EH (cell line): ENCODE measurements at regions not wholly inside any gene's neighbourhood (a gene's known extent, or its start where the extent isn't known, plus 50 kb on each side); places are given as distances from the start of the nearest gene placed in this dataset.

ENCODE experiments used
- DNase-seq: peaks from one replicate; pipeline ENCODE4 v3.0.0-alpha.2; 2015; ENCODE audit warnings: low read depth

DNA sequence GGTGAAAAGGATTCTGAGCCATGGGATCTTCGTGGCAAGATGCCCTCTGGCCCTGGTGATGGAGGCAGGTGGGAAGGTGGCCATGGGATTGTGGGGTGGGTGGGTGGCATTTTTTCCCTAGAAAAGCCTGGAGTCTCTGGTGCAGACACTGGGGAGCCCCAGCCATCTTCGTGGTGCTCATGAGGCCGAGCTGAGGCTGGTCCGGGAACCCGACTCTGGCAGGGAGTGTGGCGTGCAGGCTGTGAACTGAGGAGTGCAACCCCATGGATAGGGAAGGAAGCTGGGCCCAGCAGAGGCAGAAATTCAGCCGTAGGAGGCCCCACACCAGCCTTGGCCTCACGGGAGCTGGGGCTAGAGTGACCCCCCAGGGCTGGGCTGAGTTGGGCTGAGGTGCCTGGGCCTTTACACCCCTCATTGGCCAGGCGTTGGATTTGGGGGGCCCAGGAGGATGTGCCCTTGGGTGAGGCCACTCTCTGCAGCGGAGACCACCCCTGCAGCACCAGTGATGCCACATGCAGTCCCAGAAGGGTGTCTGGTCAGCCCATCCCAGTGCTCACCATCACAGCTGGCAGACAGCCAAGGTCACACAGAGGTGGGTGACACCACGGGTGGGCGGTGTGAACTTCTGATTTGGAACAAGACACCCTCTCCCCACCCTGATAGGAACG is 115.6 kb upstream of the HDAC4 start:
- no peak for DNase-seq

DNA sequence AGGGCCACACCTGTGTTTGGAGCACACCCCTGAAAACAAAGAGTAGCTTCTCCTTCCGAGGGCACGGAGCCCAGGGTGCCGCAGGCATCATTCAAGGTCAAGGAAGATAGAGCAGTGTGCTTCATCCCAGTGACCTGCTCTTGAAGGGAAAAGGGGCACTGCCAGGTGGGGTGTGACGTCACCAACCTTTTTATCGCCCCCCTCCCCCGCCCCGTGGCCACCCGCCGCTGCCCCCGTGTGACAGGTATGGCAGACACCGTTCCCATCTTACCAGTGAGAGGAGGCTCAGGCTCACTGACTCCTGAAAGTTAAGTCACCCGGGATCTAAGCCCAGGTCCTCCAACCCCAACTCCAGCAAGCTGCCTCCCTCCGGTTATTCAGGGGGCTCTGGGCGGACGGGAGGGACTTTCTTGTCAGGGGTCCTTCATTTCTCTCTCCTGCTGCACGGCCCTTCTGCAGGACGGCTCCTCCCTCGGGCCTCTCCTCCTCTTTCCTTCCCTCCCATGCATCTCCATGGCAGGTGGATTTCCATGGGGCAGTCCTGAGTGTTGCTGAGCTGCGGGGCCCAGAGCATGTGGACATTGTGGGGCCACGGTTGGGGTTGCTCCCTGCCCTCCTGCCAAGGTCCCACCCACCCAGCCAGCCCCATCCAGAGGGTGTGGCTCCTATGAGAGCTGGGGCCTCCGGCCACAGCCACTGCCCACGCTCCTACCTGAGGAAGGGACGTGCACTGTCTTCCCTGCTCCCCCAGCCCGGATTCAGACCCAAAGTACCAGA is 114.1 kb upstream of the HDAC4 start:
- DNase-seq = no peak

- no peak for DNase-seq
Measured at GRCh38 chr2:239512054-239512453, 111.2 kb upstream of the HDAC4 start.

DNA sequence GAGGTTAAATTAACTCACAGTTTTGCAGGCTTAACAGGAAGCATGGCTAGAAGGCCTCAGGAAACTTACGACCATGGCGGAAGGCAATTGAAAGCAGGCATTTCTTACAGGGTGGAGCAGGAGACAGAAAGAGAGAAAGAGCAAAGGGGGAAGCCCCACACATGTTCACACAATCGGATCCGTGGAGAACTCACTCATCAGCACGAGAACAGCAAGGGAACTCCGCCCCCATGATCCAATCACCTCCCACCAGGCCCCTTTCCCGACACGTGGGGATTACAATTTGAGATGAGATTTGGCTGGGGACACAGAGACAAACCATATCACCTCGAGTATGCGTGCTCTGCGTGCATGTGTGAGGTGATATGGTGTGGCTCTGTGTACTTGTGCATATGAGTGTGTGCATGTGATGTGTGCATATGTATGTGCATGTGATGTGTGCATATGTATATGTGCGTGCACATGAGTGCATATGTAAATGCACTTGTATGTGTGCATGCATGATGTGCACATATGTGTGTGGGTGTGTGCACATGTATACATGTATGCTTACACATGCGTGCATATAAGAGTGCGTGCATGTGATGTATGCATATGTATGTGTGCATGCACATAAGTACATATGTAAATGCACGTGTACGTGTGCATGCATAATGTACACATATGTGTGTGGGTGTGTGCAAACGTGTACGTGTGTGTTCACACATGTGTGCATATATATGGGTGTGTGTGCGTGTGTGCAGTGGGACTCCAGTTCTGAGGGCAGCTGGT is 108.7 kb upstream of the HDAC4 start:
- no peak for DNase-seq

DNA sequence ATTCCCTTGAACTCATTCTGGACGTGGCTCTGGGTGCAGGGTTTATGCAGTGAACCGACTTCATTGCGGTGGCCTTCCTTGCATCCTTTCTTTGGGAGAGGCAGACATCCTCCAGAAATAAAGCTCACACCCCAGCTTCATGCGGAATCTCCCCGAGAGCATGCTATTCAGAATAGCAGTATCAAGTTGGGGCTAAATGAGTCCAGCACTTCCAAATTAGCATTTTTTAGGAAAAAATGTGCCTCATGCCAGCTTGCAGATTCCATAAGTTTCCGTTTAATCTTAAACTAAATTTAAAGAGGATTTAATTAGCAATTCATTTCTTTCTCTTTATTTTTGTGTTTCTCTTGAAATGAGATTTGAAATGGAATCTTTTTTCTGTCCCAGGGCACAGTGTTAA is 107.4 kb upstream of the HDAC4 start:
- no peak for DNase-seq

DNA sequence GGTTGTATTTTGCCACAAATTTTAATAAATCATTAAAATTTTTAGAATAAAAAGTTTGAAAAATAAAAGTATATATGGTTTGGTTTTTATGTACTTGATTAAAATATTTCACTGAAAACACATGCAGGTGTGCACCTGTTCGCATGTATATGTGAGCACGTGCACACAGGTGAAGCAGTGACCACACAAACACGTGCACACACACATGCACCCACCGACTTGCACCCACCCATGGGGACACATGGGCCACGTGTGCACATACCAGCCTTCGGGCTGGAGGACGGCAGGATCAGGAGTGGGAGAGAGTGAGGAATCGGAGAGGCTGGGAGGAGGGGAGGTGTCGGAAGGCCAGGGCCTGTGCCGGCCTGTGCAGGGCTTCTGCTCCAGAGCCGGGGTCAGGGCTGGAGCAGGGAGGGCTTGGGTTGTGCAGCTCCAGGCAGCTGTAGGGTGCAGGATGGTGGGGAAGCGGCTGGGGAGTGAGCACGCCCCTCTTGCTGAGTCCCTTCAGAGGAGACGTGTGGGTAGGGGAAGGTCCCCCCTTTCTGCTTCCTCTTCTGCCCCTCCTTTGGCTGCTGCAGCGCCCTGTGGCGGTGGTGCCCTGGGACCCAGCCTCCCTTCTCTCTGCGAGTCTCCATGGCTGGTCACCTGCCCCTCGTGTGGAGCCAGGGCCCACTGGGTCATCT is 106.9 kb upstream of the HDAC4 start:
- DNase-seq = no peak

DNA sequence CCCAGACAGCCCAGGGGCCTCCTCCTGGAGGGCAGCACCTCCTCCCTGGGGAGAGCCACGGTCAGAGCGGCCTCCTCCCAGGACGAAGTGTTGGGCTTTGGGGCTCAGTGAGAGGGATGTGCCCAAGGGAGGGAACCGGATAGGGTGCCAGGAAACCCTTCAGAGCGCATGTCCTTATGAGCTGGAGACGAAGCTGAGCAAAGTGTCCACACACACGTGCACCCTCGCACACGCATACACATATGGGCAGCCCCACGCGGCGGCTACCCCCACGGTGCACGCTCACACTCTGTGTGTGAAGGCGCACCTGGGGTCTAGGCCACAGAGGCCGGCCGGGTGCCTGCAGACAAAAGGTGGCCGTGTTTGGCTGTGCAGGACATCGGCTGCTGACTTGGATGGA is 106.1 kb upstream of the HDAC4 start:
- DNase-seq = no peak

- no peak for DNase-seq
Measured at GRCh38 chr2:239506101-239506857, 105.5 kb upstream of the HDAC4 start.

DNA sequence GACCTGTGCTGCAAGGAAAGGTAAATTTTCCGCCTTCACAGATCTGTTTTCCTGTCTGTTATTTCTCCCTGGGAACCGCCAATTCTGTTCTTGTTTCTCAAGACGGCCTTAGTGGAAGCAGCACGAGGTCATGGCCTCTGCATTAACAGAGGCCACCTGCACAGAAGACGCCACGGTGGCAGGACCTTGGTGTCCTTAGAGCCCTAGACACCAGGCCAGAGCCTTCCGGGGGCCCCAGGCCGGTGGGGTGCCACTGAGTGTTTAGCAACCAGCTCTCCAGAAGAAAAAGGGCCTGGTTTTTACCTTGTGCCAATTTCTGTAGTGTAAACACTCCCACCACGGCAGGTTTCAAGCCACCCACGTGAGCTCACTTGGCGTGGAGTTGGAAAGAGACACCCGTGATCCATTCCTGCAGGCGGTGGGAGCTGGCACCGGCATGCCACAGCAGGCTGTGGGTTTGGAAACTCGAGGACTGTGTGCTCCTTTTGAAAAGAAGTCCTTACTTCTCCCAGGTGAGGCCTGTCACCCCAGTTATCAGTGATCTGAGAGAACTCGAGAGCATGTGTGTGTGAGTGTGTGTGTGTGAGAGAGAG is 103.9 kb upstream of the HDAC4 start:
- no peak for DNase-seq

DNA sequence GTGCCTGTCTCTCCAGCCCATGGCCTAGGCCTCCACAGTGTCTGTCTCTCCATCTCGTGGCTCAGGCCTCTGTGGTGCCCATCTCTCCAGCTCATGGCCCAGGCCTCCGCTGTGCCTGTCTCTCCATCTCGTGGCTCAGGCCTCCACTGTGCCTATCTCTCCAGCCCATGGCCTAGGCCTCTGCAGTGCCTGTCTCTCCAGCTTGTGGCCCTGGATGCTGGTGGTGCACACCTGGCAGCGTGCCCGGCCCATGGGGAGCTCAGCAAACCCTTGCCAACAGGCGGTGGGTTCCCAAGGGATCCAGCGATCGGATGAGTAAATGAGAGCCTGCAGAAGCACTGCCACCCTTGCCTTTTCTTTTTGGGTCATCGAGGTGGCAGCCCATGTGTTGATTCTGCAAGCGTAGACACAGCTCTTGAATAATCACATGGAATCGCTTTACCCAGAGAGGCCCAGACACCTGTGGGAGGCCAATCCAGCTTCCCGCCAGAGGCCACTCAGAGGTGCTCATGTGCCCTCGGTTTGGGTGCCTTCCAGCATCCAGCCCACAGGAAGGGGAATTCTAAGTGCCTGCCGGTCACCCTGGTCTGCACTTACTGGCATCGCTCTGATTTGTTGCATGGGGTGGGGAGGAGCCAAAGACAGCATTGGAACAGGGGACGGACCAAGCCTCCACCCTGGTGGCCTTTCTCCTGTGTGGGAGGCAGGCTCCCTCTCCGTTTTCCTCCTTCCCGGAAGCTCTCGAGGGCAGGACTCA is 101.8 kb upstream of the HDAC4 start:
- DNase-seq = no peak

GRCh38 chr2:239500574-239501550 is 100.0 kb upstream of the HDAC4 start:
- no peak for DNase-seq

DNA sequence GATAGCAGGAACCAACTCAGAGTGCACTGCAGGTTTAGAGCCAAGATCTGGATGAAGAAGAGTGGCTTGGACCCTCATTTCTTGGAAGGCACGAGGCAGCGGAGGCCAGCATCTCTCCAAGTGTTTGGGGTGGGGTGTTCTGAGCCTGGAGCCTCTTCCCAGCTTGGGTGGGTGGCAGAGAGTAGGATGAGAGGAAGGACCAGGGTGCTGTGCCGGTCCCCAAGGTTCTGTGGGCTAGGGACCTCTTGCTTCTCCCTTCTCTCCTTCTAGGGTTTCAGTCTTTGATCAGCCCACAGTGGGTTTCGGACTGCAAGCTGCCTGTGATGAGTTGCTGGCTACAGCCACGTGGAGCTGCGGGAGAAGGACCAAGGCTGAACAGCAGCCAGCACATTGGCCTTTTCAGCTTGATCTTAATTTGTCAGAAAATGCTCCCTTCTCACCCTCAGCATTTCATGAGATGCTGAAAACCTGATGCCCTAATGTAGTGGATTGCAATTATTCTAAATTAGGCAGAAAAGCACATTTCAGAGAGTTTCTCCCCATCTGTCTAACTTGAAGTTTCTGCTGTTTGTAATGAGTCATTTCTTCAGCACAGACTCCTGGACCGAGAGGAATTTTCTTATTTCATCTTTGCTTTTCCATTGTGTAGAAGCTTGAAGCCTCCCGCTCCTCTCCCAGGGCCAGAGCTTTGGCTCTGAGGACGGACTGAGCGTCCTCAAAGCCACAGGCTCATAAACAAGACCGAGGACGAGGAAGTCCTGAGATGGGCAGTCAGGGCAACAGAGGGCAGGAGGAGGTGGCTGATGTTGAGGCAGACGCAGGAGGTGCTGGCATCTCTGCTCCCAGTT is 99.1 kb upstream of the HDAC4 start:
- no peak for DNase-seq

- DNase-seq = no peak
Measured at GRCh38 chr2:239498981-239499634, 98.3 kb upstream of the HDAC4 start.

DNA sequence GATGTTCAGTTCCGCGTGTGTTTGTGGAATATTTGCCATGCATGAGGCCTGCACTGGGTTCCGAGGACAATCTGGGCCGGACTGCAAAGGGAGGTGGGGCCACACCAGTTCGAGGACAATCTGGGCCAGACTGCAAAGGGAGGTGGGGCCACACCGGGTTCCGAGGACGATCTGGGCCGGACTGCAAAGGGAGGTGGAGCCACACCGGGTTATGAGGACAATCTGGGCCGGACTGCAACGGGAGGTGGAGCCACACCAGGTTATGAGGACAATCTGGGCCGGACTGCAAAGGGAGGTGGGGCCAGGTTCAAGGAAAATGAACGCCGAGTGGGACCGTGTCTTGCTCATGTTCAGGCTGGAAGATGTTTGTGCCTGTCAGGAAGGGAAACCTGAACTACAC is 97.8 kb upstream of the HDAC4 start:
- no peak for DNase-seq

GRCh38 chr2:239496700-239497099 is 95.9 kb upstream of the HDAC4 start:
- DNase-seq = no peak

DNA sequence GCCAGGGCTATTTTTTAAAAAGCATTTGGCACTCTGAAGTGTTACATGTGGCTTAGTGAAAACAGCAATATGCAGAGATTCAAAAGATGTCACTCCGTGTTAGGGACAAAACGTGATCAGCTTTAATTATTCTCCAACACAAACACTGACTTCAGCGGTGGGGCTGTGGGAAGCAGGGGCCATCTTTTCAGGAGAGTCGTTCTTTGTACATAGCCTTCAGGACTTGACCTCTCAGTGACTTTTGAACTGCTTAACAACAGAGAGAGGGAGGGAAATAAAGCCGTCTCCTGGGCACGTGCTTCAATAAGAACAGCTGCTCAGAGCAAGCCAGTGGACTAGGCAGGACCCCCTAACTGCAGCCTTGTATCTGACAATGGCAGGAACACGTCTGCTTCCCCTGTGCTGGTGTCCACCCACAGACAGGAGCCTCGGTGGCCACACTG is 95.0 kb upstream of the HDAC4 start:
- no peak for DNase-seq

DNA sequence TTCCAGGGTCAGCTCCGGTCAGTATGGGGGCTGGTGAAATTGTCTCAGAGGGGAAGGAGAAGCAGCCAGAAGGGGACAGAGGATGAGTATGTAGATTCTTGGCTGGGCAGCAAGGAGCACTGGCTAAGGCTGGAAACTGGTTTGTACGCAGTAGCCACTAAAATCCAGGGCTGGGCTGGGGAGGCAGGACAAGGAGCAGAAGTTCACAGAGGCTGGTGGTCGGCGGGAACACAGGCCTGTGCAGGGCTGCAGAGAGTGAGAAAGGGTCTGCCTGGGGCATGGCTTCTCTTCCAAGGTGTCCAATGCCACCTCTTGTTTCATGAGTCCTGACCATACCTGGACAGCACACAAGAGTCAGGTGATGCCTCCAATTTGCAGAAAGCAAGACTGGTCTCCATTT is 94.4 kb upstream of the HDAC4 start:
- DNase-seq = no peak

DNA sequence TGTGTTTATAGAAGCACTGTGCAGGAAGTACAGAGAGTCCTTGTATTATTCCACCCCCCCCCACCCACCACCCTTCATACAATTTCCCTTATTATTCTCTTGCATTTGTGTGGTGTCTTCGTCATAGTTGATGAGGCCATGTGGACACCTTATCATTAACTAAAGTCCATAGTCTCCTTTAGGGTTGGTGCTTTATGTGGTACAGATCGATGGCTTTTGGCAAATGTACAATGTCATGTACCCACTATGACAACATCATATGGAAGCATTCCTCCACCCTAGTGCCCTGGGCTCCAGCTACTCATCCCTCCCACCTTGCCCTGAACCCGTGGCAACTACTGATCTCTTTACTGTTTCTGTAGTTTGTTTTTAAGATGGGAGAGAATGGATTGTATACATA is 93.8 kb upstream of the HDAC4 start:
- no peak for DNase-seq
